GM21717 (cell line): ENCODE measurements at regions not wholly inside any gene's neighbourhood (a gene's known extent, or its start where the extent isn't known, plus 50 kb on each side); places are given as distances from the start of the nearest gene placed in this dataset.
"Not testable (repeated sequence)": the region's sequence is repeated elsewhere in the genome, so short reads cannot be mapped to it uniquely, and the experiment has no call there.

ENCODE experiments used
- ATAC-seq: cut with Tn5 transposase; IDR thresholded peaks from one replicate; pipeline ENCODE4 v1.9.1; 2021; ENCODE audit warnings: mild to moderate bottlenecking, moderate library complexity; ENCODE audit not compliant: unreplicated experiment

DNA sequence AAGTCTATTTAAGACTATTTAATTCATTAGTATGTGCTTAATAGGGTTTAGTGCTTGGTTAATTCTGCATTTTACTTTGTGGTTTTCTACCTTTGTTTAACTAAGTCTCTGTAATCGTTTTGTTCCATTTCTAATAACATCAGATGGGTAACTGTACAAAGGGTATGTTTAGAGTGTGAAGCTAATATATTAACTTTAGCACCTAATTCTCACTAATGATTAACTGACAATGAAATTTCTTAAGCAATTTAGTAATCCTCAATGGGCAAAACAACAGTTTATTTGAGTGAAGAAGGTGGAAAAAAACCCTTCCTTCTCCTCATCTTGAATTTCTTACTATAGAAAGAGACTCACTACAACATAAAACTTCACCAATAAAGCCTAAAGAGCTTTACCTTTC, 448.1 kb upstream of the MIR17HG start:
- no peak for ATAC-seq

DNA sequence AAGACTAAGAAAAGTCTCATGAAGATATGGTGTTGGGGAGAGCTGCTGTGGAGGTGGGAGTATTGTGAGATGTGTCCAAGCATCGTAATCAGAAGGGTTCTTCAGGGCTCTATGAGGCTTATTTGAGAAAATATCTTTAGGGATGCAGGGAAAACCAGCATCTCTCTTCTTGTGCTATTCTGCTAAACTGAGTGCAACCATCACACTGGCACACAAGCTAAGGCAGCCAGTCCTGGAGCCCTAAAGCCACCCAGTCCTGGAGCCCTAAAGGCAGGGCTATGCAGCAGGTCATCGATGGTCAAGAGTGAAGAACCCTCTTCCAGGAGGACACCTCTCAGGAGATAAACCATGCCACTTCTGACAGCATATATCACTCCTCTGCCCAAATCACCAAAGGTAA, 445.2 kb upstream of the MIR17HG start:
- no peak for ATAC-seq

DNA sequence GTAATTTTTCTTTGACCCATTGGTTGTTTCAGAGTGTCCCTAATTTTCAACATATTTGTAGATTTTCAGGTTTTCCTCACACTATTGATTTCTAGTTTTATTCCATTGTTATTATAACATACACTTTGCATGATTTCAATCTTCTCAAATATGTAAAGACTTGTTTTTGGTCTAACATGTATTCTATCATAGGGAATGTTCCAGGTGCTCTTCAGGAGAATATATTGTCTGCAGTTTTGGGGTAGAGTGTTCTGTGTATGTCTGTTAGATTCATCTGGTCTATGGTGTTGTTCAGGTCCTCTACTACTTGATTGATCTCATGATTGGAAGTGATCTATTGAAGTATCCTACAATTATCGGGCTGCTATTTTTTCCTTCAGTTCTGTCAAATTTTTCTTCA, 440.9 kb upstream of the MIR17HG start:
- no peak for ATAC-seq

DNA sequence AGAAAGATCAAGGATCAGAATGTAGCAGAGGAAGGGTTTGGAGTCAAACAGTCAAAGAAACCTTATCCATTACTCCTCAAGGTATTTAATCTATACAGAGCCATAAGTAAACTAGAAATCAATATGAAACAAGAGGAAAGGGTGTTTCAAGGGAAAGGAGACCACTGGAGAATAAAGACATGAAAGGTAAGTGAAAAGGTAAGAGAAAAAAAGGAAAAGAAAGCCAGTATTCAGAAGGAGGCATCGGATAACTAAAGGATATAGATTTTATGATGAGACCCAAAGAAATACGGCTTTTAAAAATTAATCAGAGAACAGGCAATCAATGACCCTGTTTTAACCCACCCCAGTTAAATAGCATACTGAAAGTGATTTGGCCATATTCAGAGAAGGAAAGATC, 438.7 kb upstream of the MIR17HG start:
- ATAC-seq, result no peak

DNA sequence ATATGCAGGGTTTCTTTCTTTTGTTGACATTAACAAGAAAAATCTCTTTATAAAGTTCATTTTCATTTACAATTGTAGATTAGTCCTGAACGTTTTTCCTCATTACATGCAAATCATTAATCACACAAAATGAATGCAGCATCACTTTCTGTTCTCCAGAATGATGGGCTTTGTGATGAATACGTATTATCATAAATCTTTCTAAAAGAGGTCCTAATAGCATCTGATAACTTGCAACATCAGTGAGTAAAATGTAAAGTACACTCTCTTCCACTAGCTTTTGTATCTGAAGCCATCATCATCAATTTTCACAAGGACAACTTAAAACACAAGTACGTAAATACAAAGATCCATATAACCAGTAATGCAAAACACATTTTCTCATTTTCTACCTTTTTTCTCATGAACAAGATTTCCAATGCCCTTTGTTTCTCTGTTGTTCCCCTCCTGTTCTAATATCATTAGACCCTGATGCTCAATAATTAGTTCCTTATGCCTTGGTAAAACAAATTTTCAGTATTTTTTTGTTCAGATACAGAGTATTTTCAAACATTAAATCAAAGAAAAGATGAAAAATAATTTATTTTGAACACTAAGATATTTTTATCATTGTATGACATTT, 437.4 kb upstream of the MIR17HG start:
- ATAC-seq, result no peak

DNA sequence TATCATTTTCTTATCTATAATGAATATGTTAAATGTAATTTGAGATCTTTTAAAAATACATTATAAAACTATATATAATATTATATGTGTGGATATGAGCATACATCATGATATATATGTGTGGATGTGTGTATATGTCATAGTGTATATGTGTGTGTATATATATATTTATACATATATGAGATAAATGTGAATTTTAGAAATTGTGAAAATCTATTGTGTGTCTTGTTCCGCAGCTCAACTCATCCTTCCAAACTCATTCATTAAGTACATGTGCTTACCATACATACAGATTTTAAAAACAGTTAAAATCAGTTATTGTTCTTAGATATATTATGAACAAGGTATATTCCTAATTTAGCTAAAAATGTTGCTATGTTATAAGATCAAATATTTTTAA, 435.2 kb upstream of the MIR17HG start:
- ATAC-seq, result no peak

DNA sequence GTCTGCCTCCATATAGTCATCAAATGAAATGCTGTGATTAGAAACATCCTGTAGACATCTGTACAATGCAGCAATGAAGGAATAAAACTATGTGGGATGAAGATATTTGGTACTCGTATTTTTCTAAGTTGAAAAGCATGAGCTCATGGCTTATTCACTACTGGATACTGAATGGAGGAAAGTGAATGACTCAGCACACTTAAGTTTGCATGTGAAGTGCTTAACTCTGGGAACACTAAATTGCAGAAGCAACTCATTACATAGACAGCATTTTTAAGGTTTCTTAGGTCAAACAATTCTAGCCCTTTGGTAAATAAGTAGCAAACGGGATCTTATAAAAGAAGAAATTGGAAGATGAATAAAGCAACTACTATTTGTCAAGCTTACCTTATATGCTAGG, 429.0 kb upstream of the MIR17HG start:
- no peak for ATAC-seq

DNA sequence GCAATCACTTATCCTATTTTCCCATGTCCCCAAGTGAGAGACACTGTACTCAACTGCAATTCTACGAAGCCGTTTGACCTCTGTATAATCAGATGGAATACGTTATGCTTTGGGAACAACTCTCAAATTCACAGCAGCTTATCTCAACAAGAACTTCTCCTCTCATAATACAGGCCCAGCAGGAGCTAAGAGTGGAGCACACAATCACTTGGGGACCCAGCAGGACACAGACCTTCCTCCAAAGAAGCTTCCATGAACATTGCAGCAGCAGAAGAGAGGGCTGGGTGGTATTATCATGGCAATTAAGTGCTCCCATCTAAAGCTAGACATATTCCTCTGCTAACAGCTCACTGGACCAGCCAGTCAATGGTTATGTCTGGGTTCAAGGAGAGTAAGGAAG, 428.3 kb upstream of the MIR17HG start:
- ATAC-seq, result no peak

DNA sequence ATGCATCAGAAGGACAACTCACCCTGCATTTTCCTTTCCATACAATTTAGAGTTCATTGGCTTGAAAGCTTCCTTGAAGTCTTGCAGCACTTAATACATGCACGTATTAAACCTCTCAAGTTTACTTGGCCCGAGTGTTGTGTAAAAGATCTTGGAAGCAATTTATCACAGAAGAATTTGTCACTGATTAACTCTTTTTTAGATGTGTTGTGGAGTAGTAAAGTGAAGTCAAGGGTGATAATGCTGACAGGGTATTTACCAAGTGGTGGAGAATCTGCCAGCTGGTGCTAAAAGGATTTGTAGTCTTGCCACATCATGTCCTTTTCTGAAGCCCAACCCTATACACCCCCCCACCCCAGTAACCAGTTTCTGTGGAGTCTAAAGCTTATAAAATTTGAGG, 421.0 kb upstream of the MIR17HG start:
- ATAC-seq, result no peak

DNA sequence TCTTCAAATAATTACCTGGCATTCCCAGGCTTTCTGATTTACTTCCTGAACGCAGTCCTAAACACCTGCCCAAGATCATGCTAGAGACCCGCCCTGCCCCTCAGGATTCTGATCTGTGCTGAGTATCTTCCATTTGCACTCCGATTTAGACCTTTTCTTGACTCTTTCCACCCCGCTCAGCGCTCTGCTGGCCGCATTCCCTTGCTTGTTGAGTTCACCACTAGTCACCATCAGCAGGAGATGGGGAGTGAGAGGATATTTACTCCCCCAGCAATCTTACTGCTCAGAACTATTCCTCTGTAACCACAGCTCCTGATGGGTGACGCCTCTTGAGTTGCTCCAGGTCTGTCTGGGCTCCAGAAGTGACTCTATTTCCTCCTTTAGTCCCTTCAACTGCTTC, 419.4 kb upstream of the MIR17HG start:
- no peak for ATAC-seq

DNA sequence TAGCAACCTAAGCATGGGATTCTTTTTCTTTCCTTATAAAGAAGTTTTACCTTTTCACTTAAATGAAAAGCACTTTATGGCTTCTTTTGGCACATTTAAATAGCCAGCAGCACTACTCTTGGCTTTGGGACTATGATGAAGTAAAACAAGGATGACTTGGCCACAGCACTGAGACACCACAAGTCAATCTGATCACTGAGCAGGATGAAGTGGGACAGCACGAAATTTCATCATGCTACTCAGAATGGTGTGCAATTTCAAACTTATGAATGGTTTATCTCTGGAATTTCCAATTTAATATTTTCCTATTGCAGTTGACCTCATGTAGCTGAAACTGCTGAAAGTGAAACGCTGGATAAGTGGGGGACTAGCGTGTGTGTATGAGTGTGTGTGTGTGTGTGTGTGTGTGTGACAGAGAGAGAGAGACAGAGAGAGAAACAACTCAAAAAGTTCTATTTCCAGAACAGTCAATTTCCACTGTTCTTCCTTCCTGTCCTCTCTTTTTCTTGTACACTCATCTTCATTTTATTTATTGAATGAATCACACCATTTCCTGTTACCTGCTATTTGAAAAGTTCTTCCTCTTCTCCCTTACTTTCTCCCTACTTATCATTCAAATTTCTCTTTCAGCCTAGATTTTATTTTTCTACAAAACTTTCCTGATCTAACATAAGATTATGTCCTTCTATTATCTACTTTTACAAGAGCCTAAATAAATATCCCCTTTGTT, 414.2 kb upstream of the MIR17HG start:
- no peak for ATAC-seq

DNA sequence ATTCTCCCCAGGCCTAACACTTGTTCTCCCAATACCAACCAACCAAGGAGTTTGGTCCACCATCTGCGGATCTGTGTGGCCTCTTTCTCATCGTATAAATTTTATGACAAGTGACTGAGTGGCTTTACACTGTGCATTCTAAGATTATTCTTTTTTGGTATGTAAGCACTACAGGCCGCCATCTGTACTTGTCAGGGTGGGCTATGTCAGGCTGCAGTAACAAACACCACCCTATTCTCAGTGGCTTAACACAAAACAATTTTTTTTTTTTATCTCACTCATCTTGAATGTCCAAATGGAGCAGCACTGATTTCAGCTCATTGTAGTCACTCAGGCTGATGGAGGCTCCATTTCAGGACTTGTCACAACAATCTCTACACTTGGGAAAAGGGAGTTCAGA, 412.7 kb upstream of the MIR17HG start:
- no peak for ATAC-seq

DNA sequence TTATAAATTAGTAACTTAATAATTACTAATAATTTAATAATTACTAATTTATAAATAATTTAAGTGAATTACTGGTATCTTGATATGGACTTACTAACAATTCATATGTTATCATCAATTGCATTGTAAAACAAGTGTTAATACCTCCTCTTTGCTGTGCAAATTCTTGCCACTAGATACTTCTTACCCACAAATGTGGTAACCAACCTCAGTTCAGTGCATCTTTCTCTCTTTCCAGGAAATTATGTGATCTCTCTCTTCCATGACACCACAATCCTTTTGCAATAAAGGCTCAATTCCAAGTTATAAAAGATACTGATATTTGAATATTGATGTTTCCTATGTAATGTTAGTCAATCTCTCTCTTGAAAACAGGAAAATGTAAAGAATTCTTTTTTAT, 408.6 kb upstream of the MIR17HG start:
- no peak for ATAC-seq

DNA sequence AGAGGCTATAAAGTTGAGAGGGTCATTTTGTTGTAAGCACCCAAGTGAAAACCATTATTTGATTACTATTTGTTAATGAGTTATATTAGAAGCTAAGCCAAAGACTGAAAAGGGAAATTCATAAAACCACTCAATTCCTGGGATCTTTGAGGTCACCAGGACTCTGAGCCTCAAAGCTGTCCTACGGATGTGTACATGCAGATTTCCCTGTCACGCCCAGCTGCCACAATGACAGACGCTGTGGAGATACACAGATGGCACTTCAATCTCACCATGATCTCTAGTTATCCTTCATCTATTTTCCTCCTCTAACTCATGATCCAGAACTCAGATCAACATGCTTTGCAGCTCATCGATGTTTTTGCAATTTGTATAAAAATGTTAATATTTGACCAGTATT, 403.5 kb upstream of the MIR17HG start:
- ATAC-seq, result no peak

DNA sequence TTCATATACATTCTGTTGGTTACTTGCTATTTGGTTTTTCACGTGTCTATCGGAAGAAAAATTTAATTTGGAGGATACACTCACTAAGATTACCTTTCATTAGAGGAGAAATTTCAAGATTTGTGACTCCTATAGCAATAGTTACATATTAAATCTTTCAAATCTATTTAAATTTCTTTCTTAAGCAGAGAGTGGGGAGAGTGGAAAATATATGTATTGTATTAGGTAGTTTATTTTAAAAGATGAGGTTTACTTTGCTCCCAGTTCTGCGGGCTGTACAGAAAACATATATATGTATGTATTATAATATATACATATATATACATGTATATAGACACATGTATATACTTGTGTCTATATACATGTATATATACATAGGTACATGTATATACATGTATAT, 402.3 kb upstream of the MIR17HG start:
- not testable (repeated sequence) for ATAC-seq

DNA sequence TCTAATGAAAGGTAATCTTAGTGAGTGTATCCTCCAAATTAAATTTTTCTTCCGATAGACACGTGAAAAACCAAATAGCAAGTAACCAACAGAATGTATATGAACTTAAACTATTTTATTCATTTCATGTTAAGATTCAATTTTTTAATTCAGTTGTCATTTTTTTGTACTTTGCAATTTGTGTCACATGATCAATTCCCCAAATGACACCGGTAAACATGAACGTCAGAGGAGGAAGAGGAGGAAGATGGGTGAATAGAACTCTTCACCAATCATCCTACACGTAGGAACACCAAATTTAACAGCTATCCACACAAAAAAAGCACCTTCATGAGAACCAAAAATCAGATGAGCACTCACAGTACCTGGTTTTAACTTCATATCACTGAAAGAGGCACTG, 401.4 kb upstream of the MIR17HG start:
- ATAC-seq, result not testable (repeated sequence)

DNA sequence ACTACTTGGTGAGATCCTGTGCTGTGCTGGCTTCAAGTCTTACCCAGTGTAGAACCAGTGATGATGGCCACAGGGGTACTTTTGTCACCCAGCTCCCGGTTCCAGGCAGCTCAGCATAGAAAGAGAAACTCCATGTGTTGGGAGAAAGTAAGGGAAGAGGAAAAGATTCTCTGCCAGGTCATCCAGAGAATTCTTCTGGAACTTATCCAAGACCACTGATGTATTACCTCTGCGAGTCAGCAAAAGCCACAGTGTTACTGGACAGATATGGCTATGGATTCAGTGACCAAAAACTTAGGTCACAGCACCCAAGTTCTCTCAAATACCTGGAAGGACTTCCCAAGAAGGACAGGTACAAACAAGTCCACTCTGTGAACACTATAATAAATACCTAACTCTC, 399.5 kb upstream of the MIR17HG start:
- no peak for ATAC-seq

DNA sequence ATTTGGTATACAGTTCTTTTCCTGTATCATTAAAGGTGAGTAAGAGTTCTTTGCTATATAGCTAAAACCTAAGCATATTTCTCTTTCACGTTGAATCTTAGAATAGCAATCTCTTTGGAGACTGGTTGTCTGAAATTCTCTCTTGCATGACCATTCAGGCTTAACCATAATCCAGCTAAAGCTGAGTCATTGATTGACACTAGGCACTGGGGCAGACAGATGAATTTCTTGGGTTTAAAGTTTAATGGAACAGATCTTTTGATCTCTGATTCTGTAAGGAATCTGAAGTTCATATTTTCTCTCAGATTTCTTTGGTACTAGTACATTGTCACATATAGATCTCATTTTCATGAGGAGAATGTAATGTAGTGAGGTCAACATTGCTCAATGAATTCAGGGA, 397.3 kb upstream of the MIR17HG start:
- no peak for ATAC-seq

DNA sequence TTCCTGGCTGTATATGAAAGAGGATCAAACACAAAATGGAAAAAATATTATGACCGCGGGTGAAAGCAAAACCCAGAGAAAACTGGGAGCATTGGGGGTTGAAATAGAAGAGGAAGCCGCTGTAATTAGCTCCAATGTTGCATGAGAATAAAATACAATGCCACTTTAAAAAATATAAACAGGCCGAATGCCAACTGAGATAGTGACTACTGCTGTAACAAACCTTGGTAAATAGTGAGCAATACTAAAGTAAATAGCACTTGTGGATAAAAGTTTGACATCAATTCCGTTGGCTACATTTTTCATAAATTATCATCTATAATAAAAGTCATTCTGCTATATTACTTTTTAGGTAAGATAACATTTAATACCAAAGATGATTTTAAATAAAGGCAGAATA, 395.8 kb upstream of the MIR17HG start:
- no peak for ATAC-seq

DNA sequence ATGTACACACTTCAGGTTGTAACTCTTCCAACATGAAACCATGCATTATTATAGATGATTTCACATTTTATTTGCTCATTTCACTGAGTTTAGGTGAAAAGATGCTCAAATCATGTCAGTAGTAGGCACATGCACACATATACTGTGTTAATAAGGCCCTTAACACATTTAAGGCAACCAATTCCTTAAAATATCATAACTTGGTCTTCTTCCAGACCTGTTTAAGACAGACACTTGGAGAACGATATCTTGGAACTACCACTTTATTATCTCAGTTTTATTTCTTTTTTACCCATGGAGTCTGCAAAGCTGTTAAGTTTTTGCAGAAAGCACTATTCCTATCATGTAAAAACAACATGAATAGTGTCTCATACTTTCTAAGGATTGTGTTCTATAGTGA, 395.2 kb upstream of the MIR17HG start:
- no peak for ATAC-seq

DNA sequence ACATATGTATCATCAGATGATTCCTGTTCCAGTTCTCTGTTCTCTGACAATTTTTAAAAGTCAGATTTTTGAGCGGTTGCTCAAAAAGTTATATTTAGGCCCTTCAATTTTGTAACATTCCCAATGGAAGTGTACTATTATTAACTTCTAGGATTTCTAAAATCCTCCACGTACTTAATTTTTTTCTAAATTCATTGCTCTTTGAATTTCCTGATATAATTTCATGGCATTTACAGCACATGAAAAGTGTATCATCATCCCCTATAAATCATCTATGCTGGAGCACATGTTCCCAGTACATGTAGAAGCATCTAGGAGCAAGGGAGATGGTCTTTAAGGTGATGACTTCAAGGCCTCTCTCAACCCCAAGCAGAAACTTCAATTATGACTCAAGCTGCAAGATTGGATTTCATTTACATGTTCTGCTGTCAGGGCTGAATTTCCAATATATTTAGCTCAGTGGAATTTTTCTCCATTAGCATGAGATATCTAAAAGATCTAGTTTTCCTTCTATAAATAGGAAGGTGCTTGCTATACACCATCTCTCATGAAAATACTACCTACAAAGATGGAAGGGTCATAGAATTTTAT, 392.8 kb upstream of the MIR17HG start:
- ATAC-seq, result no peak

DNA sequence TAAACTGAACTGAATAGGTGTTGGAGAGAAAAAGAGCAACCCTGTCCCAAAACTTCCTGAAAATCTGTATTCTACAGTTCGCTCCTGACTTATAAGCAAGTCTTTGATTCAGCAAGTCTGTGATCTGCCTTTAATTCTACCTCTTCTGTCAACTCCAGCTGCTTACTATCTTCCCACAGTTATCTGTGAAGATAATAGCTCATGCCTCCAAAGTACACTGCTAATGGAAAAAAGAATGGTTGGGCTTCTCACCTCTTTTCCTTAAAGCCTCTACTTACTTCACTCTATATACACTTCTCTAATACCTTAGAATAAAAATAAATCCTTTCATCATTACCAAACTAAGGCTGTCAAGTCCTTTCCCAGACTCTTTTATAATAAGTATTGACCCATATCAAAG, 391.5 kb upstream of the MIR17HG start:
- no peak for ATAC-seq

DNA sequence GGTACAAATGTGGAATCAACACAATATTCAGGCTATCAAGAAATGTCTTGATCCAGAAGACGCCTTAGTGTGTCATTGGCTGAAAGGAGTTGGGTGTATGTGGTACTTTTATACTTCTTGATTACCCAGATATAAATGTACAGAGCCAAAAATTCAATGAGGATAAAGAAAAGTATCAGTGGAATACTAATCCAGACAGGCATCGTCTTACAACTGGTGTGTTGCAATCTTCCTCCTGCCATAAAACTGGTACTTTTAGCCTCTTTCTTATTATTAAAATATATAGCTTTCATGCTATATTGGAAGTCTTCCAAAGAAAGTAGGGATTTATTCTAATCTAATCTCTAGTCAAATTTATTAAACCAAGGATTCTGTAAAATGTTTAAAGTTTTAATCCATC, 388.6 kb upstream of the MIR17HG start:
- no peak for ATAC-seq
